ENCODE measurements at regions not wholly inside any gene's neighbourhood (a gene's known extent, or its start where the extent isn't known, plus 50 kb on each side); places are given as distances from the start of the nearest gene placed in this dataset.
"Not testable (repeated sequence)": the region's sequence is repeated elsewhere in the genome, so short reads cannot be mapped to it uniquely, and the experiment has no call there.

DNA sequence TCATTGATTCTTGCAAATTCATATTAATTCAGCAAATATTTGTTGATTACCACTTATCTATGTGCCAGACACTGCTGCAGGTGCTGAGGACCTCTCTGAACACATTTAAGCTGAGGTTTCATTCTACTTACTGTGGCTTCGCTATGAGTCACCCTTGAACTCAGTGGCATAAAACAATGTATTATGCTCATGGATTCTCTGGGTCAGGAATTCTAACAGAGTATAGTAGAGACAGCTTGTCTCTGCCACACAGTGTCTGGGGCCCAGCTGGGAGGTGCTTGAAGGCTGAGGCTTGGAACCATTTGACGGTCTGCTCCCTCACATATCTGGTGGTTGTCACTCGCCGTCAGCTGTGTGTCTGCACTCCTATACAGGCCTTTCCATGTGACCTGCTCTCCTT, 124.3 kb upstream of the NR3C1 start:
- DNase-seq (ENCODE audit: low spot score), result no peak
- TF ChIP-seq, protein P1, sequence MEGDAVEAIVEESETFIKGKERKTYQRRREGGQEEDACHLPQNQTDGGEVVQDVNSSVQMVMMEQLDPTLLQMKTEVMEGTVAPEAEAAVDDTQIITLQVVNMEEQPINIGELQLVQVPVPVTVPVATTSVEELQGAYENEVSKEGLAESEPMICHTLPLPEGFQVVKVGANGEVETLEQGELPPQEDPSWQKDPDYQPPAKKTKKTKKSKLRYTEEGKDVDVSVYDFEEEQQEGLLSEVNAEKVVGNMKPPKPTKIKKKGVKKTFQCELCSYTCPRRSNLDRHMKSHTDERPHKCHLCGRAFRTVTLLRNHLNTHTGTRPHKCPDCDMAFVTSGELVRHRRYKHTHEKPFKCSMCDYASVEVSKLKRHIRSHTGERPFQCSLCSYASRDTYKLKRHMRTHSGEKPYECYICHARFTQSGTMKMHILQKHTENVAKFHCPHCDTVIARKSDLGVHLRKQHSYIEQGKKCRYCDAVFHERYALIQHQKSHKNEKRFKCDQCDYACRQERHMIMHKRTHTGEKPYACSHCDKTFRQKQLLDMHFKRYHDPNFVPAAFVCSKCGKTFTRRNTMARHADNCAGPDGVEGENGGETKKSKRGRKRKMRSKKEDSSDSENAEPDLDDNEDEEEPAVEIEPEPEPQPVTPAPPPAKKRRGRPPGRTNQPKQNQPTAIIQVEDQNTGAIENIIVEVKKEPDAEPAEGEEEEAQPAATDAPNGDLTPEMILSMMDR (IDR thresholded peaks at IDR 0.05; ENCODE audit: extremely low read depth, missing control alignments), result no peak

GRCh38 chr5:143525176-143525575, 121.7 kb upstream of the NR3C1 start:
- TF ChIP-seq, protein P1 (IDR thresholded peaks at IDR 0.05; ENCODE audit: extremely low read depth, missing control alignments), result no peak
- no peak for DNase-seq (ENCODE audit: low spot score)

GRCh38 chr5:143524338-143524945, 121.0 kb upstream of the NR3C1 start:
- TF ChIP-seq, protein P1 (IDR thresholded peaks at IDR 0.05; ENCODE audit: extremely low read depth, missing control alignments), result no peak
- no peak for DNase-seq (ENCODE audit: low spot score)

DNA sequence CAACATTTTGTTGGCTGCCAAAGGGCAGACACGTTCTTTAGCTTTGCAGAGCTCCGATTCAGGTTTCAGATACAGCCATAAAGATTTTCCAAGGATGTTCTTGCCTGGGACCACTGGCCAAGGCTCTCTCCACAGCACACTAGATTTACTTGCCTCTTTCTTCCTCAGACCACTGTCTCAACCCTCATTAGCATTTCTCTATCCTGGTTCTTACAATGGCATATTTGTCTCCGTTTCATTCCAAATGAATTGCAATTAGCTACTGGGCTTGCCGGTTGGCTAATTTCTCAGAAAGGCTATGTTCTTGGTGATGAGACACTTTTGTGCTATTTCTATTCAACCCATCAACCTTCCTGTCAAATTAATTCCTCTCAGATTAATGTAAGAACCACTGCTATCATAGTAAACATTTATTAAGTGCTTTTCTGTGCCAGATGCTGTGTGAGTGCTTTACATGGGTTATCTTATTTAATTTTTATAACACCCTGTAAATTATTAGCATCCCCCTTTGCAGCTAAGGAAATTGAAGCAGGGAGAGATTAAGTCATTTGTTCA, 118.4 kb upstream of the NR3C1 start:
- TF ChIP-seq, protein P1 (IDR thresholded peaks at IDR 0.05; ENCODE audit: extremely low read depth, missing control alignments), result no peak
- no peak for DNase-seq (ENCODE audit: low spot score)

DNA sequence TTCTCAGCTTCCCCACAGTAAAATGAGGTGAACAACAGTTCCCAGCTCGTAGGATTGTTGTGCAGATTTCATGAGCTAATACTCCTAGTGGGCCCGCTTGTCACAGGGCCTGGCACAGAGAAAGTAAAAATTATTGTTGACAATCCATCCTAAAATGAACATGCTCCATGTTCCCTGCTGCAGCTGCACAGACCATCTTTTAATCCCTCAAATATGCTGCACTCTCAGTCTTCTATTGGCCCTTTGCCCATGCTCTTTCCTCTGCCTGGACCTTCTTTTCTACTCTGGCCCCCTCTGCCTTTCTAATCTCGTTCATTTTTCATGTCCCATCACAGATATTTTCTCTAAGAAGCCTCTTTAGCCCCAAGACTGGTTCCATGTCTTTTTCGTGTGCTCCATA, 117.7 kb upstream of the NR3C1 start:
- TF ChIP-seq, protein P1 (IDR thresholded peaks at IDR 0.05; ENCODE audit: extremely low read depth, missing control alignments), result no peak
- no peak for DNase-seq (ENCODE audit: low spot score)

DNA sequence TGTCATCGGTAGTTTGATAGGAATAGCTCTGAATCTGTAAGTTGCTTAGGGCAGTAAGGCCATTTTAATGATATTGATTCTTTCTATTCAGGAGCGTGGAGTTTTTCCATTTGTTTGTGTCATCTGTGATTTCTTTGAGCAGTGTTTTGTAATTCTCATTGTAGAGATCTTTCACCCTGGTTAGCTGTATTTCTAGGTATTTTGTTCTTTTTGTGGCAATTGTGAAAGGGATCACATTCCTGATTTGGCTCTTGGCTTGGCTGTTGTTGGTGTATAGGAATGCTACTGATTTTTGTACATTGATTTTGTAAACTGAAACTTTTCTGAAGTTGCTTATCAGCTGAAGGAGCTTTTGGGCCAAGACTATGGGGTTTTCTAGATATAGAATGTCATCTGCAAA, 115.7 kb upstream of the NR3C1 start:
- not testable (repeated sequence) for DNase-seq (ENCODE audit: low spot score)

DNA sequence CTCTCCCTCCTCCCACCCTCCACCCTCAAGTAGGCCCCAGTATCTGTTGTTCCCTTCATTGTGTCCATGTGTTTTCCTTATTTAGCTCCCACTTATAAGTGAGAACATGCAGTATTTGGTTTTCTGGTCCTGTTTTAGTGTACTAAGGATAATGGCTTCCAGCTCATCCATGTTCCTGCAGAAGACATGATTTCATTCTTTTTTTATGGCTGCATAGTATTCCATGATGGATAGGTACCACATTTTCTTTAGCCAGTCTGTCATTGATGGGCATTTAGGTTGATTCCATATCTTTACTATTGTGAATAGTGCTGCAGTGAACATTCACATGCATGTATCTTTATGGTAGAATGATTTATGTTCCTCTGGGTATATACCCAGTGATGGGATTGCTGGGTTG, 114.3 kb upstream of the NR3C1 start:
- DNase-seq (ENCODE audit: low spot score), result not testable (repeated sequence)

DNA sequence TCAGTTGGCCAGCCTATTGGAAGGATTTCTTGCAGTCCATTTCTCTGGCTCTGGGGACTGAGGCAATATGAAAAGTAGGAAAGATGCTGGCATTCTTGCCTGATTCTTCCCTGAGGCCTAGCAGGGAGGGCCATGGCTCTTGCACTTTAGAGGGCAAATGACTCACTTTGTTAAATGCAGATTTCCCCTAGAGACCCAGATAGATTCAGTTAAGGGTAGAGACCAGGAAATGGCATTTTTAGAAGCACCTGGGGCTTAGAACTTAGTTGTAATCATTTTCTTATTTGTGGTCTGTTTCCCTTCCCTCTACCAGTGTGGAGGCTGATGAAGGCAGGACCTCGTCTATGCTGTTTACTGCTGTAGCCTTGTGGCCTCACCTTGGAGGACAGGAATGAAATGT, 112.8 kb upstream of the NR3C1 start:
- no peak for DNase-seq (ENCODE audit: low spot score)
- TF ChIP-seq, protein P1 (IDR thresholded peaks at IDR 0.05; ENCODE audit: extremely low read depth, missing control alignments), result no peak

Data from GM20000 (cell line).